Panc1 (cell line): ENCODE measurements at regions not wholly inside any gene's neighbourhood (a gene's known extent, or its start where the extent isn't known, plus 50 kb on each side); places are given as distances from the start of the nearest gene placed in this dataset.

Source experiments
- ATAC-seq: fragments of 200-7000 bp; cut with Tn5 transposase; 2 replicates; pipeline ENCODE4 v1.9.1; 2020; ENCODE audit warnings: mild to moderate bottlenecking, moderate library complexity
- BruUV-seq: library from RNA; stranded (reverse); fragments of 400-500 nt; replicated peaks from 2 replicates; lab custom pipeline; 2021; lab: Mats Ljungman, UMichigan
- CTCF ChIA-PET: fragments of 300-600 bp; sonication (Branson Sonifier 250); formaldehyde crosslinking; loops from one replicate; lab custom pipeline; 2022; ENCODE audit warnings: antibody characterized with exemption; lab: Charles Lee
- POLR2A ChIA-PET: fragments of 300-600 bp; sonication (Branson Sonifier 250); formaldehyde crosslinking; loops from one replicate; lab custom pipeline; 2022; ENCODE audit warnings: antibody characterized with exemption; lab: Charles Lee
- DNase-seq: peaks from one replicate; pipeline ENCODE4 v3.0.0-alpha.2; 2010; ENCODE audit warnings: low read depth, low spot score
- H3K27ac ChIP-seq: 2 replicates; pipeline ENCODE4 v1.5.1; 2011; ENCODE audit warnings: mild to moderate bottlenecking, low read length, inconsistent platforms
- H3K27me3 ChIP-seq: fragments of 200-500 bp; sonication (Bioruptor generic); 2 replicates; pipeline ENCODE4 v1.6.0; 2014; ENCODE audit warnings: low read length, inconsistent platforms; ENCODE audit not compliant: control insufficient read depth, insufficient read depth
- H3K36me3 ChIP-seq: fragments of 200-500 bp; sonication (Bioruptor generic); 2 replicates; pipeline ENCODE4 v1.5.1; 2014; ENCODE audit warnings: inconsistent platforms, mild to moderate bottlenecking, low read length, moderate library complexity; ENCODE audit not compliant: control insufficient read depth, insufficient read depth
- H3K4me1 ChIP-seq: 2 replicates; pipeline ENCODE4 v1.5.1; 2011; ENCODE audit warnings: inconsistent platforms, mild to moderate bottlenecking, low read length, moderate library complexity; ENCODE audit not compliant: control insufficient read depth, insufficient read depth
- H3K4me3 ChIP-seq, 2 experiments: 2 replicates each; pipeline ENCODE4 v1.5.1; 2011 to 2012; ENCODE audit warnings: low read depth in 2 of 2, low read length in 2 of 2, mild to moderate bottlenecking in 2 of 2, inconsistent platforms in 1 of 2, moderate library complexity in 1 of 2
- H3K9me3 ChIP-seq: fragments of 200-500 bp; sonication (Bioruptor generic); 2 replicates; pipeline ENCODE4 v1.5.1; 2014; ENCODE audit warnings: low read depth, mild to moderate bottlenecking, inconsistent platforms, low read length, moderate library complexity; ENCODE audit not compliant: control insufficient read depth, insufficient read depth
- CTCF ChIP-seq: fragments of 450-650 bp; IDR thresholded peaks from 2 replicates; pipeline ENCODE4 v1.5.1; 2017; ENCODE audit warnings: mild to moderate bottlenecking
- POLR2AphosphoS5 ChIP-seq: IDR thresholded peaks from 2 replicates; pipeline ENCODE4 v1.6.1; 2012; ENCODE audit warnings: mild to moderate bottlenecking, low read depth, low read length, moderate library complexity
- SIN3A ChIP-seq: IDR thresholded peaks from 2 replicates; pipeline ENCODE4 v1.6.1; 2012; ENCODE audit warnings: low read depth, mild to moderate bottlenecking, low read length, moderate library complexity, borderline replicate concordance; ENCODE audit not compliant: insufficient read depth
- TCF7L2 ChIP-seq: IDR thresholded peaks from 2 replicates; pipeline ENCODE4 v1.6.1; 2011; ENCODE audit warnings: mild to moderate bottlenecking, low read depth, low read length, inconsistent platforms
- in situ Hi-C: cut with HindIII; loops from 2 replicates; pipeline ENCODE4 v1.10.0; 2016; ENCODE audit warnings: low sequenced_read_pairs, low pct_unique_long_range_greater_than_20kb
- intact Hi-C: fragments of 100-400 bp; cut with micrococcal nuclease; formaldehyde crosslinking; loops from one replicate; pipeline ENCODE4 v1.10.0; 2022; ENCODE audit not compliant: unreplicated experiment
- TF ChIP-seq, protein P1 (sequence below), 2 experiments: IDR thresholded peaks; 2 replicates each; pipeline ENCODE4 v1.6.1; 2011 to 2012; ENCODE audit warnings: low read depth in 2 of 2, control low read depth in 1 of 2, low read length in 1 of 2, mild to moderate bottlenecking in 1 of 2, moderate library complexity in 1 of 2; ENCODE audit not compliant: insufficient read depth in 1 of 2

DNA sequence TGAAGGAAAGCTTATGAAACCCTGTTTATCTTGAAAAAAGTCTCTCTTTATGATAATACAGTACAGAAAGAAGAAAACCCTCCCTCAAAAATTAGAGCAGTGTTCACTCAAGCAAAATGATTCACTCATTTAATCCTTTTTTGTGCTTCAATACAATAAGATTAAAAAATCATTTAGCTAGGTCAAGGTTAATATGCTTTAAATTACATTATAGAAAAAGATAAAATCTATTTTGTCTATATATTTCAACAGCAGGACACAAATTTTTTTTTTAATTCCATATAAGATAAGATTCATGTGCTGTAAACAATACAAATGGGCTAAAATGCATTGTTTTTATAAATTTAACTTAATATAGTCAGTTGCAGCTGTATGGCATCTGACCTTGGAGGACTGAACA lies 176.9 kb downstream of the KCNE4 start:
- Histone ChIP-seq H3K9me3 (no peaks in the 10 kb centered on the region), H3K4me1 (no peaks in the 10 kb centered on the region), H3K4me3 (no peak overlapping the region), H3K27ac (no peak overlapping the region), H3K36me3 (no peaks in the 10 kb centered on the region), H3K27me3 (no peaks in the 10 kb centered on the region)
- in situ Hi-C loops = no loop called here
- no peak for ATAC-seq
- POLR2A ChIA-PET = no interaction called here
- CTCF ChIA-PET = no interaction called here
- intact Hi-C loops = no loop called here
- no TSS peak for BruUV-seq
- no peak for DNase-seq
- TF ChIP-seq TCF7L2 (no peak), POLR2AphosphoS5 (no peak)
- TF ChIP-seq, protein P1, sequence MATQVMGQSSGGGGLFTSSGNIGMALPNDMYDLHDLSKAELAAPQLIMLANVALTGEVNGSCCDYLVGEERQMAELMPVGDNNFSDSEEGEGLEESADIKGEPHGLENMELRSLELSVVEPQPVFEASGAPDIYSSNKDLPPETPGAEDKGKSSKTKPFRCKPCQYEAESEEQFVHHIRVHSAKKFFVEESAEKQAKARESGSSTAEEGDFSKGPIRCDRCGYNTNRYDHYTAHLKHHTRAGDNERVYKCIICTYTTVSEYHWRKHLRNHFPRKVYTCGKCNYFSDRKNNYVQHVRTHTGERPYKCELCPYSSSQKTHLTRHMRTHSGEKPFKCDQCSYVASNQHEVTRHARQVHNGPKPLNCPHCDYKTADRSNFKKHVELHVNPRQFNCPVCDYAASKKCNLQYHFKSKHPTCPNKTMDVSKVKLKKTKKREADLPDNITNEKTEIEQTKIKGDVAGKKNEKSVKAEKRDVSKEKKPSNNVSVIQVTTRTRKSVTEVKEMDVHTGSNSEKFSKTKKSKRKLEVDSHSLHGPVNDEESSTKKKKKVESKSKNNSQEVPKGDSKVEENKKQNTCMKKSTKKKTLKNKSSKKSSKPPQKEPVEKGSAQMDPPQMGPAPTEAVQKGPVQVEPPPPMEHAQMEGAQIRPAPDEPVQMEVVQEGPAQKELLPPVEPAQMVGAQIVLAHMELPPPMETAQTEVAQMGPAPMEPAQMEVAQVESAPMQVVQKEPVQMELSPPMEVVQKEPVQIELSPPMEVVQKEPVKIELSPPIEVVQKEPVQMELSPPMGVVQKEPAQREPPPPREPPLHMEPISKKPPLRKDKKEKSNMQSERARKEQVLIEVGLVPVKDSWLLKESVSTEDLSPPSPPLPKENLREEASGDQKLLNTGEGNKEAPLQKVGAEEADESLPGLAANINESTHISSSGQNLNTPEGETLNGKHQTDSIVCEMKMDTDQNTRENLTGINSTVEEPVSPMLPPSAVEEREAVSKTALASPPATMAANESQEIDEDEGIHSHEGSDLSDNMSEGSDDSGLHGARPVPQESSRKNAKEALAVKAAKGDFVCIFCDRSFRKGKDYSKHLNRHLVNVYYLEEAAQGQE (IDR thresholded peaks at IDR 0.05; ENCODE audit: insufficient read depth in 1 of 2, low read depth in 2 of 2, low read length in 1 of 2) = no peak

GRCh38 chr2:223230352-223230751 lies 178.4 kb downstream of the KCNE4 start:
- no TSS peak for BruUV-seq

More at GRCh38 chr2:223230352-223230751, 178.4 kb downstream of the KCNE4 start:
- Histone ChIP-seq H3K4me3 (no peak overlapping the region), H3K27ac (no peak overlapping the region), H3K4me1 (no peaks in the 10 kb centered on the region), H3K36me3 (no peaks in the 10 kb centered on the region), H3K9me3 (no peaks in the 10 kb centered on the region), H3K27me3 (no peaks in the 10 kb centered on the region)
- ATAC-seq (no peak), DNase-seq (no peak)
- CTCF ChIA-PET = no interaction called here
- in situ Hi-C loops (no loop called here), intact Hi-C loops (no loop called here)
- POLR2A ChIA-PET = no interaction called here
- TF ChIP-seq SIN3A = no peak
- TF ChIP-seq, protein P1 (IDR thresholded peaks at IDR 0.05; ENCODE audit: insufficient read depth in 1 of 2, low read depth in 2 of 2, low read length in 1 of 2) = no peak
- no peak for TF ChIP-seq TCF7L2
- no peak for TF ChIP-seq POLR2AphosphoS5
- TF ChIP-seq CTCF = no peak
